GM21528 (cell line): ENCODE measurements at regions not wholly inside any gene's neighbourhood (a gene's known extent, or its start where the extent isn't known, plus 50 kb on each side); places are given as distances from the start of the nearest gene placed in this dataset.
A peak's percentile ranks its signal among the peaks of the same experiment; 100 is the strongest.

Experiments used
- ATAC-seq: cut with Tn5 transposase; IDR thresholded peaks from one replicate; pipeline ENCODE4 v1.9.1; 2021; ENCODE audit warnings: mild to moderate bottlenecking, moderate library complexity; ENCODE audit not compliant: unreplicated experiment, low FRiP score

DNA sequence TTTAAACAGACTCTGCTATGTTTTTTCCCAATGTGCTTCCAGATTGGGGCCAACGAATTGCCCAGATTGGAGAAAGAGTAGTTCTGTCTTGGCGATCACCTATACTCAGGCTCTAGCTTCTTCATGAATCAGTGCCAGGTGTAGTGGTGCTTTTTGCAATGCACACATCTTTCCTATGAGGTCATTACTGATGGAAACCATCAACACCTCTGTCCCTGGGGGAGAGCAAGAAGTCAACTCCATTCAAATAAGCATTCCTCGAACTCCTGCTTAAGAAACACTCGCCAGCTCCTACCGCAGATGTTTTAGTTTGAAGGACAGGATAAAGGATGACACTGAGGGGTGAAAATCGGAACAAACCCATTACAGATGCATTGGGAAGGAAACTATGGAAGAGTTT is 156.5 kb upstream of the DKK2 start:
- no peak for ATAC-seq

DNA sequence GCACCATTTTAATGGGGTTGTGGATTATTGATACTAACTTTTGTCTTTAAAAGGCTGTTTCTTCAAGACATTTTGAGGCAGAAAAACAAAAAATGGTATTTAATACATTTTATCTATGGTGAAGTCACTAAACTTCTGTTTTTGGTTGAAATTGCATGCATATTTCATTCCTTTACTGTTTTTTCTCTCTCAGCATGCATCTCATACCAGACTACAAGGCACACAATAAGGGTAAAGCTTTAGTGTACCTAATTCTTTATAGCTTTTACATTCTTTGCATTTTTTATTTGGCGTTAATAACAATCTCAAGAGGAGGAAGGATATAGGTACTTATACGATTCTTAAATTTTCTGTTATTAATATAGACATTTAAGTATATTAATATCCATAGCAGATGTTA is 151.0 kb upstream of the DKK2 start:
- ATAC-seq, result no peak

- peak; percentile 98 for ATAC-seq
Observed at GRCh38 chr4:107183155-107183774, 147.2 kb upstream of the DKK2 start.

- no peak for ATAC-seq
Observed at GRCh38 chr4:107182347-107182746, 146.2 kb upstream of the DKK2 start.

DNA sequence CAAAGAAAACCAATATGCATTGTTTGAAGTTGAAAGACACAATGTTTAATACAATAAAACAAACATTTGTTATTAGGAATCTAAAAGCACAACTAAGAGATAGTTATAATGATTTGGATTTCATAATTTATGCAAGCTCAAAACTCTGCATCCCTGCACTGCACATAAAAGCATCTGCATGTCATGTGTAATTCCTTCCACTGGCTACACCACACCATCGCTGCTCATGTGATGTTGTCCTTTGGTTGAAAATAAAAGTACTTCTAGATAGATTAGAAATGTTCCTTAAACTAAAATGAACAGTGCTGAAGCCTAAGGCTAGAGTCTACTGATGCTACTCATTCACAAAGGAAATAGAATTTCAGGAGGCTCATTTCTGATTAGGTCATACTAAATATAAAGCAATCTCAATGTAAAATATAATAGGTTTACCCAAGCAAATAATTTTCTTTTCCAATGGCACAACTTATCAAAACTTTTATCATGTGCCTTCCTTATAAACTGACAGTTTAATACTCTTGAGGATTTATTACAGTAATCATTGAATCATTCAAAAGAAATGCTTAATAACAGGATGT is 130.8 kb upstream of the DKK2 start:
- ATAC-seq, result no peak

DNA sequence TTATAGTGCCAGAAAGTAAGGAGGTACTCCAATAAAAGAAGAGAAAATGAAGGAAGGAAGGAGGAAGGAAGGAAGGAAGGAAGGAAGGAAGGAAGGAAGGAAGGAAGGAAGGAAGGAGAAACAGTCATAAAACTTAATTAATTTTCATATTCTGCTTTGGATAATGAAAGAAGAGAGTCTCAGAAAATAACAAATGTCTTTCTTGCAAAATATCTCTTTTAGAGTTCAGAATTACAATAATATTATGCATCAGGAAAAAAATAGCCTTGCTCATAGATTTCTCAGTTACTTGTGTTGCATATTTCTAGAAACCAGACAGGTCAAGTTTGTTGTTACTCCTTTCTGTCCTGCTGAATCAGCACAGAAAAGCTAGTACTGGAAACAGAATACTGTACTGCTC is 130.1 kb upstream of the DKK2 start:
- ATAC-seq, result no peak

GRCh38 chr4:107164962-107165475 is 128.9 kb upstream of the DKK2 start:
- no peak for ATAC-seq

- no peak for ATAC-seq
Observed at GRCh38 chr4:107156443-107156842, 120.3 kb upstream of the DKK2 start.

- no peak for ATAC-seq
Observed at GRCh38 chr4:107155366-107155765, 119.3 kb upstream of the DKK2 start.

GRCh38 chr4:107153956-107154355 is 117.8 kb upstream of the DKK2 start:
- ATAC-seq, result no peak

GRCh38 chr4:107153228-107153627 is 117.1 kb upstream of the DKK2 start:
- ATAC-seq, result no peak

DNA sequence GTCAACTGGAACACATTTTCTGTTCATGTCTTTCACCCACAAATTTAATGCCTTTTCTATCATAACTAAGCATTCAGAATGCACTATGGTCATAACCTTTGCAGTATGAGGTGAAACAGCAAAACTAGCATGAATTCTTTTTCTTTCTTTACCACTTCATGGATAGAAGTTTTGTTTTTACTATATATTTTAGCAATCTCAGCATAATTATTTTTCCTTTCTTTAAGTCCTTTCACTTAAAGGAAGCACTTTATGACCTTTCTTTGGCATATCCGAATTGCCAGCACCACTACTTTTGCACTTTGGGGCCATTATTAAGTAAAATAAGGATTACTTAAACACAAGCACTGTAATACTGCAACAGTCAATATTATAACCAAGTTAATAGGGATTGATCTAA is 115.1 kb upstream of the DKK2 start:
- no peak for ATAC-seq

GRCh38 chr4:107148904-107149303 is 112.8 kb upstream of the DKK2 start:
- ATAC-seq, result no peak

DNA sequence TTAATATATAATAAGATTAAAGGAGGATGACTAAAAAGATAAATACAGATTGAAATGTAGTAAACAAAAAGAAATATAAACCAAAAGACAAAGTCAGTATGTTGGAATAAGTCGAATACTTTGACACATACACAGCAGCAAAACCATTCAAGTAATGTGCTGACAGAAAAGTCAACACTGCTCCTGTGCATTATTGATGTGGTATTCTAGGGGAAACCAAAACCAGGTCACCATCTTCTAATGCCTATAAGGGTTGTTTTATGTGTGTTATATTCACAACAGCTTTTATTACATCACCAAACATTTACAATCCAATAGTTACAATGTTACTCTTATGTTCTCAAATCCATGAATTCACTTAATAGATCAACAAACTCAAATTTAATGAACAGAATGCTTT is 111.8 kb upstream of the DKK2 start:
- no peak for ATAC-seq

- no peak for ATAC-seq
Observed at GRCh38 chr4:107138433-107138832, 102.3 kb upstream of the DKK2 start.

GRCh38 chr4:107133965-107134653 is 98.0 kb upstream of the DKK2 start:
- no peak for ATAC-seq

- no peak for ATAC-seq
Observed at GRCh38 chr4:107131295-107131694, 95.2 kb upstream of the DKK2 start.

DNA sequence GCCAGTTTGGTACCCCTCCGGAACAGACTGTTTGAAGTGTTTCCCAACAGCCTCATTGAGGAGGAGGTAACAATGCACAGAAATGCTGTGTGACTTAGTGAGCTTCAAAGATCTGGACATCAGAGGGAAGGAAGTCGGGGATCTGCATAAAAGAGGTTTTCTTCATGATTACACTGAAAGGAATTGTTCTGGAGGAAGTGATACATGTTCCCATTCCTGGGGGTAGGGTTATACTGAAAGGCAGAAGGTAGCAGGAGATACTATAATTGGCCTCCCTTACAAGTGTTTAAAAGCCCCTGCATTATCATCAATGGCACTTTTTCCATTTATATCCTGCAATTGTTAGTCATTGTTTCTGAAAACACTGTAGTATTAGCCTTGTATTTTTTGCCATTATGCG is 94.0 kb upstream of the DKK2 start:
- ATAC-seq, result no peak

DNA sequence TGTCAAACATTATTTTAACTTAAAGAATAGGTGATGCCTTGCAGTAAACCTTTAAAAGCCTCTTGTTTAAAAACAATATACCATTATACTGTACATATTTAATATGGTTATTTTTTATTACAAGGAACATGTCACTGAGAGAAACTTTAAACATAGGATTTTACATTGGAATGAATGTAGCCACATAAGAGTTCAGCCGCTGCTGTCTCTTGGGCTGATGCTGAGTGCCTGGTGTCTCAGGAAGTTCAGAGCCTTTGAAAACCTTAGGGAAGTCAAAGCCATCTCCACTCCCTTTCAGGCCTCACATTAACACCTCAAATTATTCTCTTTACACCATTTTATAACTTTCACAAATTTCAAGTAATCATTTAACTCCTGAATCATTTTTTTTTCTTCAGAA is 93.5 kb upstream of the DKK2 start:
- ATAC-seq, result no peak

DNA sequence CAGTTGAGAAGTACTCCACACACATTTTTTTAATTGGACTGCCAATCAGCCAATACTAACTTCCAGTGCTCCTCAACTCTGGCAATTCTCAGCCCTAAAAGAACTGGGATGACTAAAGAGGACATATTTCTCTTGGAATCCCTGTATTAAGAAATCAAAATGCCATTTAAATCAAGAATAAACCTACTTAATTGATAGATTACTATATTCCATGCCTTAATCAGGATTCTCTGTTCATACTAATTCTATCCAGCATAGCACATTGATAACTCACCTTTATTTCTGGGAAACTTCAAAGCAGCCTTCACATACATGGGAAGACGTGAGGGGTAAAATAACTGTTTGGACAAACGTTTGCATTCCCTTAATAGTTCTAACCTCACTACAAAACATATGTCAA is 93.0 kb upstream of the DKK2 start:
- ATAC-seq, result no peak

GRCh38 chr4:107128116-107128515 is 92.0 kb upstream of the DKK2 start:
- ATAC-seq, result no peak

DNA sequence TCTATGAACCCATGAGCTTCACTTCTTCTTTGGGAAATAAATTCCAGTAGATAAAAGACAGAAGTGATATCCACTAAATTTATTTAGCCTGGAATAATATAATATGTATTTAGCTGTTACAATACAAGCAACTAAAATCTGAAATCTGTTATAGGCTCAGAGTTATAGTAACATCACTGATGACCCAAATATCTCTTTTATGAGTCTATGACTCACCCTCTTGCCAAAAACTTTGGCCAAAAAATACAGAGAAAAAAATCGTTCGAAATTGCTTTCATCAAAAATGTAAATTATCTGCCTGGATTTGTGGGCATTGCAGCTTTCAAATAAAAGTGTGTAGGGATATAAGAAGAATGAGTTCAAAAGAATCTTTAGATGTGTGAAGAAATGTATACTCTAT is 89.4 kb upstream of the DKK2 start:
- no peak for ATAC-seq
